ENCODE measurements at regions not wholly inside any gene's neighbourhood (a gene's known extent, or its start where the extent isn't known, plus 50 kb on each side); places are given as distances from the start of the nearest gene placed in this dataset.

GRCh38 chr17:13212860-13213259 lies 195.0 kb upstream of the ELAC2 start:
- TF ChIP-seq, protein P1, sequence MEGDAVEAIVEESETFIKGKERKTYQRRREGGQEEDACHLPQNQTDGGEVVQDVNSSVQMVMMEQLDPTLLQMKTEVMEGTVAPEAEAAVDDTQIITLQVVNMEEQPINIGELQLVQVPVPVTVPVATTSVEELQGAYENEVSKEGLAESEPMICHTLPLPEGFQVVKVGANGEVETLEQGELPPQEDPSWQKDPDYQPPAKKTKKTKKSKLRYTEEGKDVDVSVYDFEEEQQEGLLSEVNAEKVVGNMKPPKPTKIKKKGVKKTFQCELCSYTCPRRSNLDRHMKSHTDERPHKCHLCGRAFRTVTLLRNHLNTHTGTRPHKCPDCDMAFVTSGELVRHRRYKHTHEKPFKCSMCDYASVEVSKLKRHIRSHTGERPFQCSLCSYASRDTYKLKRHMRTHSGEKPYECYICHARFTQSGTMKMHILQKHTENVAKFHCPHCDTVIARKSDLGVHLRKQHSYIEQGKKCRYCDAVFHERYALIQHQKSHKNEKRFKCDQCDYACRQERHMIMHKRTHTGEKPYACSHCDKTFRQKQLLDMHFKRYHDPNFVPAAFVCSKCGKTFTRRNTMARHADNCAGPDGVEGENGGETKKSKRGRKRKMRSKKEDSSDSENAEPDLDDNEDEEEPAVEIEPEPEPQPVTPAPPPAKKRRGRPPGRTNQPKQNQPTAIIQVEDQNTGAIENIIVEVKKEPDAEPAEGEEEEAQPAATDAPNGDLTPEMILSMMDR (IDR thresholded peaks at IDR 0.05): no peak
- TF ChIP-seq POLR2A (IDR thresholded peaks at IDR 0.05): no peak

Data from esophagus squamous epithelium (tissue), 4 donors.